Stimulated activated naive CD8-positive, alpha-beta T cell treated with anti-CD3 and anti-CD28 coated beads, Interleukin-15, amount 100 ng/mL, for 72 hours (primary cell): ENCODE measurements at regions not wholly inside any gene's neighbourhood (a gene's known extent, or its start where the extent isn't known, plus 50 kb on each side); places are given as distances from the start of the nearest gene placed in this dataset.
"Not testable (repeated sequence)": the region's sequence is repeated elsewhere in the genome, so short reads cannot be mapped to it uniquely, and the experiment has no call there.

Source experiments
- ATAC-seq: fragments of 150-1000 bp; cut with Tn5 transposase; 2 replicates; pipeline ENCODE4 v1.10.0; 2021; ENCODE audit warnings: mild to moderate bottlenecking, moderate library complexity
- DNase-seq, 2 donors: peaks; one replicate each; pipeline ENCODE4 v3.0.0; 2021 to 2022
- H3K27ac Mint-ChIP-seq, 2 donors: one replicate each; pipeline ENCODE4 v1.8.0; 2022; ENCODE audit warnings: mild to moderate bottlenecking in 2 of 2, mixed read lengths in 2 of 2, moderate library complexity in 2 of 2
- H3K27me3 Mint-ChIP-seq: one replicate; pipeline ENCODE4 v1.8.0; 2022; ENCODE audit warnings: mixed read lengths
- H3K4me1 Mint-ChIP-seq: one replicate; pipeline ENCODE4 v1.8.0; 2022; ENCODE audit warnings: mild to moderate bottlenecking, mixed read lengths
- H3K4me3 Mint-ChIP-seq, 2 donors: one replicate each; pipeline ENCODE4 v1.8.0; 2022; ENCODE audit warnings: mild to moderate bottlenecking in 2 of 2, mixed read lengths in 2 of 2, moderate library complexity in 1 of 2
- H3K9me3 Mint-ChIP-seq, 2 donors: one replicate each; pipeline ENCODE4 v1.8.0; 2022; ENCODE audit warnings: mixed read lengths in 2 of 2

- H3K27me3 Mint-ChIP-seq, H3K27ac Mint-ChIP-seq, ATAC-seq: not testable (repeated sequence)
Observed at GRCh38 chr2:55124682-55125081, 74.4 kb upstream of the RTN4 start.

GRCh38 chr2:55123851-55124269 lies 73.6 kb upstream of the RTN4 start:
- Mint-ChIP-seq H3K27ac (no peak overlapping the region), H3K9me3 (peaks cover 6 to 11% of the 10 kb centered on the region in 2 donors), H3K4me1 (peaks cover 5% of the 10 kb centered on the region), H3K27me3 (peaks cover 7% of the 10 kb centered on the region), H3K4me3 (no peak overlapping the region)
- ATAC-seq (no peak), DNase-seq (no peak)

More at GRCh38 chr2:55124682-55125081, 74.4 kb upstream of the RTN4 start:
- H3K9me3 Mint-ChIP-seq, result peaks cover 6 to 11% of the 10 kb centered on the region in 2 donors
- DNase-seq, H3K4me1 Mint-ChIP-seq, H3K4me3 Mint-ChIP-seq: not testable (repeated sequence)

- H3K9me3 Mint-ChIP-seq, result peaks cover 0 to 4% of the 10 kb centered on the region in 2 donors
- ATAC-seq, result no peak
- H3K27me3 Mint-ChIP-seq, result peaks cover 7% of the 10 kb centered on the region
- no peak overlapping the region for H3K27ac Mint-ChIP-seq
- no peak for DNase-seq
- H3K4me1 Mint-ChIP-seq, result peaks cover 7% of the 10 kb centered on the region
- no peak overlapping the region for H3K4me3 Mint-ChIP-seq
Observed at GRCh38 chr2:55120634-55121359, 70.5 kb upstream of the RTN4 start.

GRCh38 chr2:55119711-55120487 lies 69.6 kb upstream of the RTN4 start:
- ATAC-seq (peak; percentile 40), DNase-seq (no peak)
- peaks cover 0 to 3% of the 10 kb centered on the region in 2 donors for H3K9me3 Mint-ChIP-seq
- no peak overlapping the region for H3K4me3 Mint-ChIP-seq
- no peak overlapping the region for H3K27ac Mint-ChIP-seq
- H3K27me3 Mint-ChIP-seq, result peaks cover 7% of the 10 kb centered on the region
- H3K4me1 Mint-ChIP-seq, result peaks cover 11% of the 10 kb centered on the region

- DNase-seq (no peak), ATAC-seq (no peak)
- Mint-ChIP-seq H3K9me3 (no peaks in the 10 kb centered on the region), H3K4me1 (peaks cover 11% of the 10 kb centered on the region), H3K27me3 (peaks cover 7% of the 10 kb centered on the region), H3K27ac (no peak overlapping the region), H3K4me3 (no peak overlapping the region)
Observed at GRCh38 chr2:55118643-55119083, 68.4 kb upstream of the RTN4 start.

- Mint-ChIP-seq H3K4me1 (peaks cover 11% of the 10 kb centered on the region), H3K9me3 (no peaks in the 10 kb centered on the region), H3K27ac (no peak overlapping the region), H3K4me3 (no peak overlapping the region), H3K27me3 (peaks cover 7% of the 10 kb centered on the region)
- ATAC-seq, result no peak
- no peak for DNase-seq
Observed at GRCh38 chr2:55116966-55117365, 66.7 kb upstream of the RTN4 start.

- peaks cover 7% of the 10 kb centered on the region for H3K27me3 Mint-ChIP-seq
- ATAC-seq (no peak), DNase-seq (no peak)
- H3K9me3 Mint-ChIP-seq, result no peaks in the 10 kb centered on the region
- no peak overlapping the region for H3K4me3 Mint-ChIP-seq
- no peak overlapping the region for H3K27ac Mint-ChIP-seq
- H3K4me1 Mint-ChIP-seq, result peaks cover 11% of the 10 kb centered on the region
Observed at GRCh38 chr2:55116598-55116964, 66.3 kb upstream of the RTN4 start.

- Mint-ChIP-seq H3K4me3 (no peak overlapping the region), H3K9me3 (no peaks in the 10 kb centered on the region), H3K27me3 (peaks cover 7% of the 10 kb centered on the region), H3K27ac (no peak overlapping the region), H3K4me1 (peaks cover 11% of the 10 kb centered on the region)
- DNase-seq (no peak), ATAC-seq (peak; percentile 75)
Observed at GRCh38 chr2:55115761-55116597, 65.7 kb upstream of the RTN4 start.

GRCh38 chr2:55114597-55114996 lies 64.3 kb upstream of the RTN4 start:
- Mint-ChIP-seq H3K4me3 (no peak overlapping the region), H3K4me1 (peaks cover 7% of the 10 kb centered on the region), H3K27me3 (no peaks in the 10 kb centered on the region), H3K9me3 (no peaks in the 10 kb centered on the region), H3K27ac (no peak overlapping the region)
- no peak for DNase-seq
- no peak for ATAC-seq

- H3K27ac Mint-ChIP-seq, result peak overlapping the region in 1 of 2 donors; percentile 88
- H3K4me1 Mint-ChIP-seq, result peaks cover 7% of the 10 kb centered on the region
- H3K4me3 Mint-ChIP-seq, result no peak overlapping the region
- DNase-seq (no peak), ATAC-seq (no peak)
- H3K9me3 Mint-ChIP-seq, result no peaks in the 10 kb centered on the region
- no peaks in the 10 kb centered on the region for H3K27me3 Mint-ChIP-seq
Observed at GRCh38 chr2:55114082-55114481, 63.8 kb upstream of the RTN4 start.

GRCh38 chr2:55112229-55113031 lies 62.2 kb upstream of the RTN4 start:
- DNase-seq (no peak), ATAC-seq (no peak)
- H3K27me3 Mint-ChIP-seq, result no peaks in the 10 kb centered on the region
- peak overlapping the region in 1 of 2 donors; percentile 49 for H3K27ac Mint-ChIP-seq
- peaks cover 7% of the 10 kb centered on the region for H3K4me1 Mint-ChIP-seq
- H3K9me3 Mint-ChIP-seq, result no peaks in the 10 kb centered on the region
- no peak overlapping the region for H3K4me3 Mint-ChIP-seq

- Mint-ChIP-seq H3K9me3 (no peaks in the 10 kb centered on the region), H3K4me3 (no peak overlapping the region), H3K4me1 (peaks cover 7% of the 10 kb centered on the region), H3K27ac (no peak overlapping the region), H3K27me3 (no peaks in the 10 kb centered on the region)
- no peak for ATAC-seq
- DNase-seq, result no peak
Observed at GRCh38 chr2:55111570-55112228, 61.4 kb upstream of the RTN4 start.

GRCh38 chr2:55111230-55111569 lies 60.9 kb upstream of the RTN4 start:
- Mint-ChIP-seq H3K9me3 (no peaks in the 10 kb centered on the region), H3K27me3 (no peaks in the 10 kb centered on the region), H3K4me3 (no peak overlapping the region), H3K27ac (no peak overlapping the region), H3K4me1 (peaks cover 7% of the 10 kb centered on the region)
- DNase-seq, result no peak
- no peak for ATAC-seq

- Mint-ChIP-seq H3K9me3 (no peaks in the 10 kb centered on the region), H3K4me1 (no peaks in the 10 kb centered on the region), H3K4me3 (no peak overlapping the region), H3K27ac (no peak overlapping the region), H3K27me3 (no peaks in the 10 kb centered on the region)
- no peak for ATAC-seq
- no peak for DNase-seq
Observed at GRCh38 chr2:55109219-55109891, 59.1 kb upstream of the RTN4 start.
